LNCaP clone FGC (cell line): ENCODE measurements at regions not wholly inside any gene's neighbourhood (a gene's known extent, or its start where the extent isn't known, plus 50 kb on each side); places are given as distances from the start of the nearest gene placed in this dataset.

Experiments used
- DNase-seq: peaks from one replicate; pipeline ENCODE4 v3.0.0-alpha.2; 2011; ENCODE audit warnings: low read depth
- H3K4me3 ChIP-seq: 2 replicates; pipeline ENCODE4 v1.5.1; 2011; ENCODE audit warnings: mild to moderate bottlenecking, low read depth, low read length, control low read depth
- CTCF ChIP-seq: IDR thresholded peaks from 2 replicates; pipeline ENCODE4 v1.5.1; 2012; ENCODE audit warnings: mild to moderate bottlenecking; ENCODE audit not compliant: control insufficient read depth, insufficient read depth; ENCODE audit errors: extremely low read depth

- TF ChIP-seq CTCF: no peak
- H3K4me3 ChIP-seq: no peak overlapping the region
- no peak for DNase-seq
These were observed 1627.0 kb downstream of the PCDH9 start for GRCh38 chr13:65603160-65603559.

GRCh38 chr13:65601855-65602254 is 1628.3 kb downstream of the PCDH9 start:
- no peak overlapping the region for H3K4me3 ChIP-seq
- no peak for TF ChIP-seq CTCF
- no peak for DNase-seq

- no peak for DNase-seq
- no peak overlapping the region for H3K4me3 ChIP-seq
- TF ChIP-seq CTCF: no peak
These were observed 1629.4 kb downstream of the PCDH9 start for GRCh38 chr13:65600702-65601101.

- H3K4me3 ChIP-seq: no peak overlapping the region
- DNase-seq: no peak
- no peak for TF ChIP-seq CTCF
These were observed 1632.0 kb downstream of the PCDH9 start for GRCh38 chr13:65597839-65598818.

GRCh38 chr13:65595916-65596315 is 1634.2 kb downstream of the PCDH9 start:
- H3K4me3 ChIP-seq: no peak overlapping the region
- TF ChIP-seq CTCF: no peak
- no peak for DNase-seq

- TF ChIP-seq CTCF: no peak
- no peak overlapping the region for H3K4me3 ChIP-seq
- DNase-seq: no peak
These were observed 1635.8 kb downstream of the PCDH9 start for GRCh38 chr13:65594298-65594781.
